ENCODE measurements at regions not wholly inside any gene's neighbourhood (a gene's known extent, or its start where the extent isn't known, plus 50 kb on each side); places are given as distances from the start of the nearest gene placed in this dataset.

- no peak overlapping the region for H2BK5ac ChIP-seq (ENCODE audit: insufficient read length, low read length)
- no peak overlapping the region for H3K4me3 Mint-ChIP-seq
- WGBS (ENCODE audit: extremely low coverage, insufficient read length, low lambda C conversion rate) = no CpG with 5 or more reads among the region's 25 CpGs
Observed at GRCh38 chr13:22934744-22935523, 245.8 kb upstream of the SGCG start.

More at GRCh38 chr13:22934744-22935523, 245.8 kb upstream of the SGCG start:
- Mint-ChIP-seq H3K36me3 (ENCODE audit: insufficient read depth in 1 of 3, low read depth in 3 of 3) (peaks cover 0 to 7% (median 6%) of the 10 kb centered on the region in 3 experiments; a peak in 5 of 7 replicates), H3K4me1 (no peaks in the 10 kb centered on the region), H3K27me3 (ENCODE audit: low read depth) (no peaks in the 10 kb centered on the region), H3K9me3 (peaks cover 7 to 13% of the 10 kb centered on the region in 2 experiments; a peak in 2 of 5 replicates), H3K27ac (no peak overlapping the region)
- Histone ChIP-seq H4K91ac (ENCODE audit: insufficient read length, low read depth, low read length) (no peak overlapping the region), H3K79me1 (ENCODE audit: insufficient read depth, low read depth, low read length, poor library complexity, severe bottlenecking) (no peaks in the 10 kb centered on the region), H3K4ac (ENCODE audit: low read depth, low read length) (no peak overlapping the region), H3K27me3 (ENCODE audit: insufficient read depth, low read length) (no peaks in the 10 kb centered on the region), H3K23me2 (ENCODE audit: insufficient read length, low read depth, low read length, poor library complexity, severe bottlenecking) (no peaks in the 10 kb centered on the region), H3K56ac (ENCODE audit: insufficient read length, low read depth, low read length) (no peak overlapping the region), H2BK12ac (ENCODE audit: insufficient read length, low read depth, low read length) (no peak overlapping the region), H3K9me3 (ENCODE audit: control insufficient read depth, low read depth, low read length) (no peaks in the 10 kb centered on the region), H2AFZ (ENCODE audit: low read length) (no peak overlapping the region), H2BK15ac (ENCODE audit: low read depth, low read length) (no peak overlapping the region), H3K4me1 (ENCODE audit: insufficient read depth, low read length) (no peaks in the 10 kb centered on the region), H3K4me2 (ENCODE audit: insufficient read depth, insufficient read length, low read length) (no peak overlapping the region), H2BK120ac (ENCODE audit: low read depth, low read length, poor library complexity, severe bottlenecking) (no peak overlapping the region), H3K14ac (ENCODE audit: insufficient read depth, low read length) (no peak overlapping the region), H3T11ph (ENCODE audit: low read length) (no peak overlapping the region), H4K8ac (replicated peaks; ENCODE audit: insufficient read length, low read depth, low read length) (no peak overlapping the region), H2AK5ac (ENCODE audit: insufficient read length, low read length) (no peak overlapping the region), H4K20me1 (ENCODE audit: control insufficient read depth, insufficient read depth, insufficient read length) (no peaks in the 10 kb centered on the region), H2BK20ac (ENCODE audit: low read depth, low read length, poor library complexity, severe bottlenecking) (no peak overlapping the region), H3K9ac (ENCODE audit: extremely low read depth, insufficient read length, low read length) (no peak overlapping the region), H3K27ac (ENCODE audit: insufficient read length, low read depth, low read length) (no peak overlapping the region), H3K79me2 (ENCODE audit: insufficient read depth, low read length) (no peaks in the 10 kb centered on the region), H4K5ac (ENCODE audit: insufficient read length, low read depth, low read length) (no peak overlapping the region), H3K23ac (ENCODE audit: insufficient read length, low read depth, low read length) (no peak overlapping the region), H3K18ac (ENCODE audit: insufficient read length, low read depth, low read length) (no peak overlapping the region)
- no peak for DNase-seq
- TF ChIP-seq CTCF (conservative IDR thresholded peaks at IDR 0.05) = no peak
